ENCODE measurements at regions not wholly inside any gene's neighbourhood (a gene's known extent, or its start where the extent isn't known, plus 50 kb on each side); places are given as distances from the start of the nearest gene placed in this dataset.
A peak's percentile ranks its signal among the peaks of the same experiment; 100 is the strongest.
"Not testable (repeated sequence)": the region's sequence is repeated elsewhere in the genome, so short reads cannot be mapped to it uniquely, and the experiment has no call there.

- DNase-seq: no peak
Measured at GRCh38 chr7:14092331-14092730, 102.9 kb upstream of the ETV1 start.

- DNase-seq: no peak
Measured at GRCh38 chr7:14085901-14086300, 96.4 kb upstream of the ETV1 start.

GRCh38 chr7:14083761-14084160 is 94.3 kb upstream of the ETV1 start:
- no peak for DNase-seq

GRCh38 chr7:14073988-14074387 is 84.5 kb upstream of the ETV1 start:
- DNase-seq: no peak

- DNase-seq: no peak
Measured at GRCh38 chr7:14073543-14073942, 84.1 kb upstream of the ETV1 start.

GRCh38 chr7:14071045-14071444 is 81.6 kb upstream of the ETV1 start:
- DNase-seq: no peak

GRCh38 chr7:14069961-14070360 is 80.5 kb upstream of the ETV1 start:
- no peak for DNase-seq

- not testable (repeated sequence) for DNase-seq
Measured at GRCh38 chr7:14066783-14067182, 77.3 kb upstream of the ETV1 start.

- DNase-seq: no peak
Measured at GRCh38 chr7:14065286-14065685, 75.8 kb upstream of the ETV1 start.

- no peak for DNase-seq
Measured at GRCh38 chr7:14055813-14056212, 66.3 kb upstream of the ETV1 start.

GRCh38 chr7:14054125-14054524 is 64.7 kb upstream of the ETV1 start:
- DNase-seq: no peak

GRCh38 chr7:14048889-14049288 is 59.4 kb upstream of the ETV1 start:
- peak; percentile 5 for DNase-seq

GRCh38 chr7:14047709-14048399 is 58.4 kb upstream of the ETV1 start:
- no peak for DNase-seq

- DNase-seq: no peak
Measured at GRCh38 chr7:14045651-14046050, 56.2 kb upstream of the ETV1 start.

- no peak for DNase-seq
Measured at GRCh38 chr7:14040528-14040927, 51.1 kb upstream of the ETV1 start.
